SK-N-SH treated with all-trans-retinoic acid at 6 μM for 48 hours (cell line): ENCODE measurements at regions not wholly inside any gene's neighbourhood (a gene's known extent, or its start where the extent isn't known, plus 50 kb on each side); places are given as distances from the start of the nearest gene placed in this dataset.

ENCODE experiments used
- ATAC-seq: fragments of 200-7000 bp; cut with Tn5 transposase; 3 replicates; pipeline ENCODE4 v1.9.1; 2020; ENCODE audit warnings: mild to moderate bottlenecking, moderate library complexity
- BACH2 ChIP-seq: fragments of 250-450 bp; sonication (Bioruptor Pico); IDR thresholded peaks from 2 replicates; pipeline ENCODE4 v1.9.0; 2021; ENCODE audit warnings: mild to moderate bottlenecking, borderline replicate concordance
- CSRNP3 ChIP-seq: fragments of 250-450 bp; sonication (Bioruptor Pico); IDR thresholded peaks from 2 replicates; pipeline ENCODE4 v1.5.1; 2021; ENCODE audit warnings: mild to moderate bottlenecking, moderate library complexity
- ESRRG ChIP-seq: fragments of 250-450 bp; sonication (Bioruptor Pico); IDR thresholded peaks from 2 replicates; pipeline ENCODE4 v1.6.1; 2021; ENCODE audit warnings: mild to moderate bottlenecking
- GLIS3 ChIP-seq: fragments of 250-450 bp; sonication (Bioruptor Pico); IDR thresholded peaks from 2 replicates; pipeline ENCODE4 v1.5.0; 2020; ENCODE audit warnings: mild to moderate bottlenecking, moderate library complexity
- ISL1 ChIP-seq: fragments of 250-450 bp; sonication (Bioruptor Pico); IDR thresholded peaks from 2 replicates; pipeline ENCODE4 v2.1.2; 2022; ENCODE audit warnings: mild to moderate bottlenecking, moderate library complexity
- OSR1 ChIP-seq: fragments of 250-450 bp; sonication (Bioruptor Pico); IDR thresholded peaks from 2 replicates; pipeline ENCODE4 v1.8.0; 2022; ENCODE audit warnings: moderate library complexity, mild to moderate bottlenecking, inconsistent platforms
- POU6F1 ChIP-seq: fragments of 250-450 bp; sonication (Bioruptor Pico); IDR thresholded peaks from 2 replicates; pipeline ENCODE4 v1.8.0; 2021; ENCODE audit warnings: low read depth, mild to moderate bottlenecking, moderate library complexity, borderline replicate concordance
- PPARA ChIP-seq: fragments of 250-450 bp; sonication (Bioruptor Pico); IDR thresholded peaks from 2 replicates; pipeline ENCODE4 v1.5.0; 2020; ENCODE audit warnings: mild to moderate bottlenecking, borderline replicate concordance
- RARB ChIP-seq: fragments of 250-450 bp; sonication (Bioruptor Pico); IDR thresholded peaks from 2 replicates; pipeline ENCODE4 v1.8.0; 2021; ENCODE audit warnings: mild to moderate bottlenecking, moderate library complexity
- SNAI2 ChIP-seq: fragments of 250-450 bp; sonication (Bioruptor Pico); IDR thresholded peaks from 2 replicates; pipeline ENCODE4 v1.5.0; 2020; ENCODE audit warnings: mild to moderate bottlenecking, moderate library complexity
- TCF4 ChIP-seq: fragments of 250-450 bp; sonication (Bioruptor Pico); IDR thresholded peaks from 2 replicates; pipeline ENCODE4 v1.8.0; 2021; ENCODE audit warnings: mild to moderate bottlenecking, moderate library complexity, borderline replicate concordance
- TOX ChIP-seq: fragments of 250-450 bp; sonication (Bioruptor Pico); IDR thresholded peaks from 2 replicates; pipeline ENCODE4 v1.8.0; 2021; ENCODE audit warnings: mild to moderate bottlenecking, moderate library complexity, borderline replicate concordance
- TSHZ2 ChIP-seq: fragments of 250-450 bp; sonication (Bioruptor Pico); IDR thresholded peaks from 2 replicates; pipeline ENCODE4 v1.5.0; 2020; ENCODE audit warnings: mild to moderate bottlenecking, moderate library complexity
- ZC3H10 ChIP-seq: fragments of 250-450 bp; sonication (Bioruptor Pico); IDR thresholded peaks from 2 replicates; pipeline ENCODE4 v1.5.1; 2021; ENCODE audit warnings: mild to moderate bottlenecking, moderate library complexity
- ZFP3 ChIP-seq: fragments of 250-450 bp; sonication (Bioruptor Pico); IDR thresholded peaks from 2 replicates; pipeline ENCODE4 v1.5.0; 2020; ENCODE audit warnings: mild to moderate bottlenecking, moderate library complexity
- ZNF565 ChIP-seq: fragments of 450-650 bp; formaldehyde crosslinking; conservative IDR thresholded peaks from 2 replicates; pipeline ENCODE4 v1.5.0; 2020; ENCODE audit warnings: low read depth, mild to moderate bottlenecking, moderate library complexity
- ZNF70 ChIP-seq: fragments of 450-650 bp; formaldehyde crosslinking; IDR thresholded peaks from 2 replicates; pipeline ENCODE4 v1.5.0; 2020; ENCODE audit warnings: mild to moderate bottlenecking, moderate library complexity
- TF ChIP-seq, protein P1 (sequence below): fragments of 250-450 bp; sonication (Bioruptor Pico); IDR thresholded peaks from 2 replicates; pipeline ENCODE4 v1.8.0; 2020; ENCODE audit warnings: mild to moderate bottlenecking, moderate library complexity, borderline replicate concordance
- TF ChIP-seq, protein P2 (sequence below): fragments of 250-450 bp; sonication (Bioruptor Pico); IDR thresholded peaks from 2 replicates; pipeline ENCODE4 v1.5.1; 2020; ENCODE audit warnings: low read depth, mild to moderate bottlenecking, moderate library complexity

DNA sequence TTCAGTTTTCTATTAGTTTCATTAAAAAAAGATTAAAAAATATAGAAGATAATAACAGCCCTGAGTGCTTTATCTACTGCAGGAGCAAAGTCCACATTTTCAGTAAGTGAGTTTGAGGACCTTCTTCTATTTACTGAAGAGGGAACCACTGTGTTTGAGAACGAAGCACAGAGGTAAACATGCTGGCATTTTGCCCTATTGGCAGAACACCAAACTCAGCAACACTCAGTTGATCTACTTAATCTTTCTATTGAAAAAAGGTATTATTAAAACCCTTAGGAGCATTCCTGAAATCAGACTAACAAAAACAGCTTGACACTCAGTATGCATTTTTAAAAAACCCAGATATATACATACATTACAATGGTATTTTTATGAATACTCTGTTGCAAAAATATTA is 1496.7 kb downstream of the TECRL start:
- no peak for ATAC-seq
- TF ChIP-seq OSR1 (CRISPR knock-in tag): no peak
- no peak for TF ChIP-seq ISL1
- TF ChIP-seq GLIS3: no peak
- TF ChIP-seq BACH2 (CRISPR knock-in tag): no peak
- TF ChIP-seq TOX (CRISPR knock-in tag): no peak

- no peak for ATAC-seq
- no peak for TF ChIP-seq GLIS3
- TF ChIP-seq, protein P1, sequence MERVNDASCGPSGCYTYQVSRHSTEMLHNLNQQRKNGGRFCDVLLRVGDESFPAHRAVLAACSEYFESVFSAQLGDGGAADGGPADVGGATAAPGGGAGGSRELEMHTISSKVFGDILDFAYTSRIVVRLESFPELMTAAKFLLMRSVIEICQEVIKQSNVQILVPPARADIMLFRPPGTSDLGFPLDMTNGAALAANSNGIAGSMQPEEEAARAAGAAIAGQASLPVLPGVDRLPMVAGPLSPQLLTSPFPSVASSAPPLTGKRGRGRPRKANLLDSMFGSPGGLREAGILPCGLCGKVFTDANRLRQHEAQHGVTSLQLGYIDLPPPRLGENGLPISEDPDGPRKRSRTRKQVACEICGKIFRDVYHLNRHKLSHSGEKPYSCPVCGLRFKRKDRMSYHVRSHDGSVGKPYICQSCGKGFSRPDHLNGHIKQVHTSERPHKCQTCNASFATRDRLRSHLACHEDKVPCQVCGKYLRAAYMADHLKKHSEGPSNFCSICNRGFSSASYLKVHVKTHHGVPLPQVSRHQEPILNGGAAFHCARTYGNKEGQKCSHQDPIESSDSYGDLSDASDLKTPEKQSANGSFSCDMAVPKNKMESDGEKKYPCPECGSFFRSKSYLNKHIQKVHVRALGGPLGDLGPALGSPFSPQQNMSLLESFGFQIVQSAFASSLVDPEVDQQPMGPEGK (CRISPR knock-in tag): no peak
- TF ChIP-seq RARB (CRISPR knock-in tag): no peak
- no peak for TF ChIP-seq TOX (CRISPR knock-in tag)
- no peak for TF ChIP-seq OSR1 (CRISPR knock-in tag)
- TF ChIP-seq ESRRG (CRISPR knock-in tag): no peak
Observed at GRCh38 chr4:62909238-62909637, 1500.0 kb downstream of the TECRL start.

DNA sequence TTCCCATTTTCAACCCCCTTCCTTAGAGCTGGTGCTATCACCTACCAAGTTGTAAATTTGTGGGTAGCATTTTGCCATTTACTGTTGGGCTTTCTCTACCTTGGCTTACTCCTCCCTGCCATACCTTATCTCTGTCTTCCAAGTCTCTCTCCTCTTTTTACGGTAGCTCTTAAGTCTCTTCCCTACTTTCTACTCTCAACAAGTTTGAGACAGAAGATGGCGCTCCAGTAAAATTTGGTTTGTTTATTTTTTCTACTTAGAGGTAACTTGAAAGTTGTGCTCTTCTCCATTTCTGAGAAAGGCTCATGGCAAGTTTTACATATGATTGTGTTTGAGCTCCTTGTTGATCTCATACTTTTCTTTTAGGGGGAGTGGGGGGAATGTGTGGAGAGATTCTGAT is 1508.1 kb downstream of the TECRL start:
- ATAC-seq: no peak
- TF ChIP-seq TSHZ2 (no peak), ZC3H10 (CRISPR knock-in tag) (no peak), ESRRG (CRISPR knock-in tag) (no peak), GLIS3 (no peak), OSR1 (CRISPR knock-in tag) (no peak), CSRNP3 (no peak), PPARA (CRISPR knock-in tag) (no peak), TCF4 (CRISPR knock-in tag) (no peak), POU6F1 (CRISPR knock-in tag) (no peak), SNAI2 (no peak), TOX (CRISPR knock-in tag) (no peak), ZNF70 (CRISPR knock-in tag) (no peak), ZFP3 (CRISPR knock-in tag) (no peak), BACH2 (CRISPR knock-in tag) (no peak), ZNF565 (CRISPR knock-in tag) (no peak)
- TF ChIP-seq, protein P2, sequence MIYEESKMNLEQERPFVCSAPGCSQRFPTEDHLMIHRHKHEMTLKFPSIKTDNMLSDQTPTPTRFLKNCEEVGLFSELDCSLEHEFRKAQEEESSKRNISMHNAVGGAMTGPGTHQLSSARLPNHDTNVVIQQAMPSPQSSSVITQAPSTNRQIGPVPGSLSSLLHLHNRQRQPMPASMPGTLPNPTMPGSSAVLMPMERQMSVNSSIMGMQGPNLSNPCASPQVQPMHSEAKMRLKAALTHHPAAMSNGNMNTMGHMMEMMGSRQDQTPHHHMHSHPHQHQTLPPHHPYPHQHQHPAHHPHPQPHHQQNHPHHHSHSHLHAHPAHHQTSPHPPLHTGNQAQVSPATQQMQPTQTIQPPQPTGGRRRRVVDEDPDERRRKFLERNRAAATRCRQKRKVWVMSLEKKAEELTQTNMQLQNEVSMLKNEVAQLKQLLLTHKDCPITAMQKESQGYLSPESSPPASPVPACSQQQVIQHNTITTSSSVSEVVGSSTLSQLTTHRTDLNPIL: no peak
- TF ChIP-seq, protein P1 (CRISPR knock-in tag): no peak
